ENCODE measurements at regions not wholly inside any gene's neighbourhood (a gene's known extent, or its start where the extent isn't known, plus 50 kb on each side); places are given as distances from the start of the nearest gene placed in this dataset.

DNA sequence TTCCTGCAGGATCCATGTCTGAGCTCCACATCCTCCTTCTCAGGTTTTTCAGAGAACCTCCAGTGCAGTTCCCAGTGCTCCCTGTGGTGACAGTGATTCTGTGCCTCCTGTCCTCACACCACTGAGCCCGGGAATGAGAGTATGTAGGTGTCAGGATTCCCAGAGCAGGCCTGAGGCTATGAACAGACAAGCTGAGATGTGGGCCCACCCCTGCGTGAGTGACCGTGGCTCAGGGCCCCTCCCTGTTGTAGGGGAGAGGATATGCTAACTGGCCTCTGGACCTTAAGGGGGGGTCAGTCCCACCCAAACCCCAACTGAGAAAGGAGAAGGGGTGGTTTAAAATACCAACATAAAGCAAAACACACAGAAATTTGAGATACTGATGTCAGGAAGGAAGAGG, 104.8 kb upstream of the RAB12 start:
- intact Hi-C loops (cut with micrococcal nuclease), result no loop called here

DNA sequence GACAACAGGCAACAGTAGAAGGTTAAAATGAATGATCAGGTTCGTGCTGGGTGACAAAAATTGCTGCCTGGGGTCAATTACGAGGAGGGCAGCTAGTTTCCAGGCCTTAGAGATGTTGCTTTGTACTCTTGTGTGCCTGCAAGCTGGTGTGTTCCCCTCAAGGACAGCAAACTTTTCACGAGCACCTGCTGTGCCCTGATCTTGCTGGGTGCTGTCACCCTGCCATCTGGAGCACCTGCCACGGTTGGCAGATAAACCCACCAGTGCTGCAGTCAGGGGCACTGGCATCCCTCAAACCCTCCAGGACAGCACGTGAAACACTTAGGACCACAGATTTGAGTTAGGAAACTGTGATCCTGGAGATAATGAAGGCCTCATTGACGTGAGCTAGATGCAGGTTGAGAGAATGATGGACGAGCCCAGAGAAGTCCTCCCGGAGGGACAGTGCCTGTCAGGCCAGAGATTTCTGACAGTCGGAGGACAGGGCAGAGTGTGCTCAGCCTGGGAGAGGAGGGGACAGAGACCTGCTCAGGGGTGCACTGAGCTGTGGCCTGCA, 104.3 kb upstream of the RAB12 start:
- H3K4me3 ChIP-seq (replicated peaks in 1 of 2; ENCODE audit: low read depth in 1 of 2, low read length in 2 of 2), result no peak overlapping the region
- no peak for ATAC-seq
- H3K4me1 ChIP-seq (ENCODE audit: control insufficient read depth in 1 of 2, insufficient read depth in 2 of 2, low read length in 2 of 2), result peaks cover 5% of the 10 kb centered on the region in 2 experiments; a peak in 2 of 4 replicates
- H4K20me1 ChIP-seq (ENCODE audit: insufficient read depth), result no peaks in the 10 kb centered on the region
- H2AFZ ChIP-seq (ENCODE audit: low read depth, low read length, poor library complexity, severe bottlenecking), result no peak overlapping the region
- no peaks in the 10 kb centered on the region for H3K9me3 ChIP-seq (ENCODE audit: control insufficient read depth in 1 of 2, insufficient read depth in 1 of 2, low read depth in 1 of 2, low read length in 2 of 2)
- DNase-seq (ENCODE audit: low read depth, low spot score), result no peak
- intact Hi-C loops (cut with micrococcal nuclease), result no loop called here
- no TSS peak for BruUV-seq (replicated peaks)
- no peaks in the 10 kb centered on the region for H3K36me3 ChIP-seq (ENCODE audit: control insufficient read depth in 1 of 2, insufficient read depth in 2 of 2, low read length in 2 of 2)
- H3K27ac ChIP-seq (ENCODE audit: low read depth, low read length), result no peak overlapping the region
- H3K9me2 ChIP-seq (ENCODE audit: insufficient read depth), result no peaks in the 10 kb centered on the region
- ChIA-PET CTCF (no interaction called here), POLR2A (no interaction called here), RAD21 (ENCODE audit: low non-redundant PET in 1 of 2, low total read pairs in 2 of 2, uncharacterized antibody in 2 of 2, unreplicated experiment in 2 of 2) (no interaction called here)
- H3K79me2 ChIP-seq (ENCODE audit: insufficient read depth, low read length), result no peaks in the 10 kb centered on the region
- H3K9ac ChIP-seq (ENCODE audit: low read length), result no peak overlapping the region
- H3K27me3 ChIP-seq (ENCODE audit: insufficient read depth, low read length), result no peaks in the 10 kb centered on the region
- H3K4me2 ChIP-seq (ENCODE audit: low read length), result no peak overlapping the region
- TF ChIP-seq YY1 (IDR thresholded peaks at IDR 0.05; ENCODE audit: extremely low read depth, insufficient replicate concordance, low read depth, low read length), result no peak
- TF ChIP-seq EZH2phosphoT487 (IDR thresholded peaks at IDR 0.05; ENCODE audit: borderline replicate concordance), result no peak
- TF ChIP-seq SRF (IDR thresholded peaks at IDR 0.05; ENCODE audit: low read depth), result no peak
- TF ChIP-seq CBX3 (IDR thresholded peaks at IDR 0.05; ENCODE audit: low read depth), result no peak
- TF ChIP-seq, protein P1, sequence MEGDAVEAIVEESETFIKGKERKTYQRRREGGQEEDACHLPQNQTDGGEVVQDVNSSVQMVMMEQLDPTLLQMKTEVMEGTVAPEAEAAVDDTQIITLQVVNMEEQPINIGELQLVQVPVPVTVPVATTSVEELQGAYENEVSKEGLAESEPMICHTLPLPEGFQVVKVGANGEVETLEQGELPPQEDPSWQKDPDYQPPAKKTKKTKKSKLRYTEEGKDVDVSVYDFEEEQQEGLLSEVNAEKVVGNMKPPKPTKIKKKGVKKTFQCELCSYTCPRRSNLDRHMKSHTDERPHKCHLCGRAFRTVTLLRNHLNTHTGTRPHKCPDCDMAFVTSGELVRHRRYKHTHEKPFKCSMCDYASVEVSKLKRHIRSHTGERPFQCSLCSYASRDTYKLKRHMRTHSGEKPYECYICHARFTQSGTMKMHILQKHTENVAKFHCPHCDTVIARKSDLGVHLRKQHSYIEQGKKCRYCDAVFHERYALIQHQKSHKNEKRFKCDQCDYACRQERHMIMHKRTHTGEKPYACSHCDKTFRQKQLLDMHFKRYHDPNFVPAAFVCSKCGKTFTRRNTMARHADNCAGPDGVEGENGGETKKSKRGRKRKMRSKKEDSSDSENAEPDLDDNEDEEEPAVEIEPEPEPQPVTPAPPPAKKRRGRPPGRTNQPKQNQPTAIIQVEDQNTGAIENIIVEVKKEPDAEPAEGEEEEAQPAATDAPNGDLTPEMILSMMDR (IDR thresholded peaks at IDR 0.05 in 2 of 3, conservative IDR thresholded peaks at IDR 0.05 in 1 of 3; ENCODE audit: borderline replicate concordance in 1 of 3, insufficient read depth in 1 of 3, low read depth in 2 of 3, low read length in 2 of 3), result no peak
- no peak for TF ChIP-seq CEBPB (IDR thresholded peaks at IDR 0.05; ENCODE audit: low read depth)
- TF ChIP-seq, protein P2, sequence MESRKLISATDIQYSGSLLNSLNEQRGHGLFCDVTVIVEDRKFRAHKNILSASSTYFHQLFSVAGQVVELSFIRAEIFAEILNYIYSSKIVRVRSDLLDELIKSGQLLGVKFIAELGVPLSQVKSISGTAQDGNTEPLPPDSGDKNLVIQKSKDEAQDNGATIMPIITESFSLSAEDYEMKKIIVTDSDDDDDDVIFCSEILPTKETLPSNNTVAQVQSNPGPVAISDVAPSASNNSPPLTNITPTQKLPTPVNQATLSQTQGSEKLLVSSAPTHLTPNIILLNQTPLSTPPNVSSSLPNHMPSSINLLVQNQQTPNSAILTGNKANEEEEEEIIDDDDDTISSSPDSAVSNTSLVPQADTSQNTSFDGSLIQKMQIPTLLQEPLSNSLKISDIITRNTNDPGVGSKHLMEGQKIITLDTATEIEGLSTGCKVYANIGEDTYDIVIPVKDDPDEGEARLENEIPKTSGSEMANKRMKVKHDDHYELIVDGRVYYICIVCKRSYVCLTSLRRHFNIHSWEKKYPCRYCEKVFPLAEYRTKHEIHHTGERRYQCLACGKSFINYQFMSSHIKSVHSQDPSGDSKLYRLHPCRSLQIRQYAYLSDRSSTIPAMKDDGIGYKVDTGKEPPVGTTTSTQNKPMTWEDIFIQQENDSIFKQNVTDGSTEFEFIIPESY (IDR thresholded peaks at IDR 0.05; ENCODE audit: extremely low read depth, insufficient replicate concordance, low read length), result no peak
- TF ChIP-seq POLR2AphosphoS5 (IDR thresholded peaks at IDR 0.05; ENCODE audit: low read depth, low read length), result no peak
- TF ChIP-seq FOSL1 (IDR thresholded peaks at IDR 0.05; ENCODE audit: low read depth), result no peak
- no peak for TF ChIP-seq RAD21 (IDR thresholded peaks at IDR 0.05; ENCODE audit: low read depth)
- no peak for TF ChIP-seq JUND (IDR thresholded peaks at IDR 0.05)
- no peak for TF ChIP-seq EGR1 (IDR thresholded peaks at IDR 0.05; ENCODE audit: low read depth)
- TF ChIP-seq SIN3A (IDR thresholded peaks at IDR 0.05; ENCODE audit: low read depth), result no peak

More for the DNA sequence above, 104.8 kb upstream of the RAB12 start:
- BruUV-seq (replicated peaks), result no TSS peak
- RAD21 ChIA-PET (ENCODE audit: low non-redundant PET in 1 of 2, low total read pairs in 2 of 2, uncharacterized antibody in 2 of 2, unreplicated experiment in 2 of 2), result no interaction called here
- POLR2A ChIA-PET, result no interaction called here
- Histone ChIP-seq H3K27me3 (ENCODE audit: insufficient read depth, low read length) (no peaks in the 10 kb centered on the region), H3K79me2 (ENCODE audit: insufficient read depth, low read length) (no peaks in the 10 kb centered on the region), H2AFZ (ENCODE audit: low read depth, low read length, poor library complexity, severe bottlenecking) (no peak overlapping the region), H3K36me3 (ENCODE audit: control insufficient read depth in 1 of 2, insufficient read depth in 2 of 2, low read length in 2 of 2) (no peaks in the 10 kb centered on the region), H3K9me2 (ENCODE audit: insufficient read depth) (no peaks in the 10 kb centered on the region), H3K4me2 (ENCODE audit: low read length) (no peak overlapping the region), H4K20me1 (ENCODE audit: insufficient read depth) (no peaks in the 10 kb centered on the region), H3K9ac (ENCODE audit: low read length) (no peak overlapping the region), H3K27ac (ENCODE audit: low read depth, low read length) (no peak overlapping the region), H3K4me3 (replicated peaks in 1 of 2; ENCODE audit: low read depth in 1 of 2, low read length in 2 of 2) (no peak overlapping the region), H3K4me1 (ENCODE audit: control insufficient read depth in 1 of 2, insufficient read depth in 2 of 2, low read length in 2 of 2) (peaks cover 6 to 8% of the 10 kb centered on the region in 2 experiments; a peak in 2 of 4 replicates), H3K9me3 (ENCODE audit: control insufficient read depth in 1 of 2, insufficient read depth in 1 of 2, low read depth in 1 of 2, low read length in 2 of 2) (no peaks in the 10 kb centered on the region)
- ATAC-seq (no peak), DNase-seq (ENCODE audit: low read depth, low spot score) (no peak)
- CTCF ChIA-PET, result no interaction called here
- no peak for TF ChIP-seq JUND (IDR thresholded peaks at IDR 0.05)
- no peak for TF ChIP-seq CBX3 (IDR thresholded peaks at IDR 0.05; ENCODE audit: low read depth)
- TF ChIP-seq SP1 (IDR thresholded peaks at IDR 0.05; ENCODE audit: low read depth), result no peak
